Calu3 (cell line): ENCODE measurements at regions not wholly inside any gene's neighbourhood (a gene's known extent, or its start where the extent isn't known, plus 50 kb on each side); places are given as distances from the start of the nearest gene placed in this dataset.

Experiments
- BruUV-seq: library from RNA; stranded (reverse); fragments of 400-500 nt; replicated peaks from 2 replicates; lab custom pipeline; 2021; lab: Mats Ljungman, UMichigan
- CTCF ChIA-PET: fragments of 300-600 bp; sonication (Branson Sonifier 250); formaldehyde crosslinking; loops from one replicate; lab custom pipeline; 2022; ENCODE audit warnings: antibody characterized with exemption; lab: Charles Lee
- DNase-seq: peaks from one replicate; pipeline ENCODE4 v3.0.0; 2022
- H3K27ac Mint-ChIP-seq: one replicate; pipeline ENCODE4 v1.8.0; 2022; ENCODE audit warnings: mixed read lengths; ENCODE audit not compliant: unreplicated experiment
- H3K27me3 Mint-ChIP-seq: one replicate; pipeline ENCODE4 v1.8.0; 2022; ENCODE audit warnings: mixed read lengths; ENCODE audit not compliant: unreplicated experiment
- H3K36me3 Mint-ChIP-seq: one replicate; pipeline ENCODE4 v1.8.0; 2022; ENCODE audit warnings: mild to moderate bottlenecking, moderate library complexity, mixed read lengths; ENCODE audit not compliant: insufficient read depth, unreplicated experiment
- H3K4me1 Mint-ChIP-seq: one replicate; pipeline ENCODE4 v1.8.0; 2022; ENCODE audit warnings: mild to moderate bottlenecking, low read depth, mixed read lengths; ENCODE audit not compliant: unreplicated experiment
- H3K4me3 Mint-ChIP-seq: one replicate; pipeline ENCODE4 v1.8.0; 2022; ENCODE audit warnings: mild to moderate bottlenecking, low read depth, moderate library complexity, mixed read lengths; ENCODE audit not compliant: unreplicated experiment
- H3K9me3 Mint-ChIP-seq: one replicate; pipeline ENCODE4 v1.8.0; 2022; ENCODE audit warnings: low read depth, mixed read lengths; ENCODE audit not compliant: unreplicated experiment
- CTCF ChIP-seq: fragments of 200-600 bp; IDR thresholded peaks from one replicate; pipeline ENCODE4 v1.8.0; 2022; ENCODE audit warnings: antibody characterized with exemption; ENCODE audit not compliant: unreplicated experiment
- intact Hi-C: fragments of 100-400 bp; cut with micrococcal nuclease; formaldehyde crosslinking; loops from one replicate; pipeline ENCODE4 v1.10.0; 2022; ENCODE audit not compliant: unreplicated experiment

GRCh38 chr22:47552541-47553205 lies 790.2 kb downstream of the TBC1D22A start:
- CTCF ChIA-PET: no interaction called here
- Mint-ChIP-seq H3K27ac (no peak overlapping the region), H3K9me3 (peaks cover 13% of the 10 kb centered on the region), H3K36me3 (no peaks in the 10 kb centered on the region), H3K27me3 (no peaks in the 10 kb centered on the region), H3K4me1 (no peaks in the 10 kb centered on the region), H3K4me3 (no peak overlapping the region)
- intact Hi-C loops: no loop called here
- no TSS peak for BruUV-seq
- TF ChIP-seq CTCF: no peak
- DNase-seq: no peak

- no peak for DNase-seq
- Mint-ChIP-seq H3K9me3 (peaks cover 13% of the 10 kb centered on the region), H3K4me3 (no peak overlapping the region), H3K36me3 (no peaks in the 10 kb centered on the region), H3K27me3 (no peaks in the 10 kb centered on the region), H3K27ac (no peak overlapping the region), H3K4me1 (no peaks in the 10 kb centered on the region)
- intact Hi-C loops: no loop called here
- CTCF ChIA-PET: no interaction called here
- no peak for TF ChIP-seq CTCF
- no TSS peak for BruUV-seq
These were observed 789.6 kb downstream of the TBC1D22A start for GRCh38 chr22:47552024-47552423.

- Mint-ChIP-seq H3K36me3 (no peaks in the 10 kb centered on the region), H3K9me3 (peaks cover 15% of the 10 kb centered on the region), H3K4me1 (no peaks in the 10 kb centered on the region), H3K27ac (no peak overlapping the region), H3K4me3 (no peak overlapping the region), H3K27me3 (no peaks in the 10 kb centered on the region)
- intact Hi-C loops: no loop called here
- CTCF ChIA-PET: no interaction called here
- no TSS peak for BruUV-seq
- TF ChIP-seq CTCF: no peak
- DNase-seq: no peak
These were observed 789.0 kb downstream of the TBC1D22A start for GRCh38 chr22:47551431-47551775.

- no peak for DNase-seq
- Mint-ChIP-seq H3K27ac (no peak overlapping the region), H3K36me3 (no peaks in the 10 kb centered on the region), H3K27me3 (no peaks in the 10 kb centered on the region), H3K4me3 (no peak overlapping the region), H3K4me1 (no peaks in the 10 kb centered on the region), H3K9me3 (peaks cover 16% of the 10 kb centered on the region)
- CTCF ChIA-PET: no interaction called here
- intact Hi-C loops: no loop called here
- no peak for TF ChIP-seq CTCF
- BruUV-seq: no TSS peak
These were observed 788.3 kb downstream of the TBC1D22A start for GRCh38 chr22:47550524-47551430.
